ENCODE measurements at regions not wholly inside any gene's neighbourhood (a gene's known extent, or its start where the extent isn't known, plus 50 kb on each side); places are given as distances from the start of the nearest gene placed in this dataset.

- Mint-ChIP-seq H3K36me3 (ENCODE audit: low read depth) (no peaks in the 10 kb centered on the region), H3K27me3 (ENCODE audit: low read depth) (peaks cover 34% of the 10 kb centered on the region), H3K4me1 (ENCODE audit: low read depth) (no peaks in the 10 kb centered on the region), H3K4me3 (ENCODE audit: unreplicated experiment) (no peak overlapping the region), H3K9me3 (ENCODE audit: low read depth) (no peaks in the 10 kb centered on the region), H3K27ac (ENCODE audit: unreplicated experiment) (no peak overlapping the region)
- peak; percentile 84 for DNase-seq (ENCODE audit: low spot score)
- no peak for TF ChIP-seq CTCF (IDR thresholded peaks at IDR 0.05)
Observed at GRCh38 chr4:1564535-1565375, 119.4 kb downstream of the FAM53A start.

GRCh38 chr4:1563768-1564485, 120.2 kb downstream of the FAM53A start:
- Mint-ChIP-seq H3K27me3 (ENCODE audit: low read depth) (peaks cover 41% of the 10 kb centered on the region), H3K27ac (ENCODE audit: unreplicated experiment) (no peak overlapping the region), H3K9me3 (ENCODE audit: low read depth) (no peaks in the 10 kb centered on the region), H3K4me3 (ENCODE audit: unreplicated experiment) (no peak overlapping the region), H3K36me3 (ENCODE audit: low read depth) (no peaks in the 10 kb centered on the region), H3K4me1 (ENCODE audit: low read depth) (no peaks in the 10 kb centered on the region)
- no peak for DNase-seq (ENCODE audit: low spot score)
- TF ChIP-seq CTCF (IDR thresholded peaks at IDR 0.05) = no peak

GRCh38 chr4:1563241-1563640, 120.9 kb downstream of the FAM53A start:
- no peaks in the 10 kb centered on the region for H3K9me3 Mint-ChIP-seq (ENCODE audit: low read depth)
- no peak overlapping the region for H3K4me3 Mint-ChIP-seq (ENCODE audit: unreplicated experiment)
- H3K27ac Mint-ChIP-seq (ENCODE audit: unreplicated experiment) = no peak overlapping the region
- no peaks in the 10 kb centered on the region for H3K4me1 Mint-ChIP-seq (ENCODE audit: low read depth)
- H3K36me3 Mint-ChIP-seq (ENCODE audit: low read depth) = no peaks in the 10 kb centered on the region
- DNase-seq (ENCODE audit: low spot score) = no peak
- TF ChIP-seq CTCF (IDR thresholded peaks at IDR 0.05) = no peak
- peaks cover 42% of the 10 kb centered on the region for H3K27me3 Mint-ChIP-seq (ENCODE audit: low read depth)

- no peaks in the 10 kb centered on the region for H3K9me3 Mint-ChIP-seq (ENCODE audit: low read depth)
- no peaks in the 10 kb centered on the region for H3K4me1 Mint-ChIP-seq (ENCODE audit: low read depth)
- no peak for DNase-seq (ENCODE audit: low spot score)
- no peak overlapping the region for H3K27ac Mint-ChIP-seq (ENCODE audit: unreplicated experiment)
- peaks cover 44% of the 10 kb centered on the region for H3K27me3 Mint-ChIP-seq (ENCODE audit: low read depth)
- no peak overlapping the region for H3K4me3 Mint-ChIP-seq (ENCODE audit: unreplicated experiment)
- no peak for TF ChIP-seq CTCF (IDR thresholded peaks at IDR 0.05)
- no peaks in the 10 kb centered on the region for H3K36me3 Mint-ChIP-seq (ENCODE audit: low read depth)
Observed at GRCh38 chr4:1562771-1563170, 121.3 kb downstream of the FAM53A start.

GRCh38 chr4:1562371-1562770, 121.7 kb downstream of the FAM53A start:
- no peaks in the 10 kb centered on the region for H3K4me1 Mint-ChIP-seq (ENCODE audit: low read depth)
- no peaks in the 10 kb centered on the region for H3K36me3 Mint-ChIP-seq (ENCODE audit: low read depth)
- peaks cover 44% of the 10 kb centered on the region for H3K27me3 Mint-ChIP-seq (ENCODE audit: low read depth)
- DNase-seq (ENCODE audit: low spot score) = no peak
- no peak overlapping the region for H3K27ac Mint-ChIP-seq (ENCODE audit: unreplicated experiment)
- H3K9me3 Mint-ChIP-seq (ENCODE audit: low read depth) = no peaks in the 10 kb centered on the region
- no peak for TF ChIP-seq CTCF (IDR thresholded peaks at IDR 0.05)
- no peak overlapping the region for H3K4me3 Mint-ChIP-seq (ENCODE audit: unreplicated experiment)
